Spleen (tissue), 7 donors: ENCODE measurements at regions not wholly inside any gene's neighbourhood (a gene's known extent, or its start where the extent isn't known, plus 50 kb on each side); places are given as distances from the start of the nearest gene placed in this dataset.

ENCODE experiments used
- POLR2A ChIP-seq, 3 donors: fragments of 450-650 bp; IDR thresholded peaks; one replicate each; pipeline ENCODE4 v1.5.1; 2017; ENCODE audit warnings: antibody characterized with exemption in 3 of 3, mild to moderate bottlenecking in 1 of 3
- TF ChIP-seq, protein P1 (sequence below), 11 experiments: fragments of 200-600 bp in 7 of 11; fragments of 450-650 bp in 4 of 11; sonication (generic) in 4 of 11; IDR thresholded peaks in 8 of 11; conservative IDR thresholded peaks in 3 of 11; 1 replicate in 7 of 11; 2 replicates in 4 of 11; pipeline versions ENCODE4 v1.4.0 to v1.8.0; 2016 to 2021; ENCODE audit warnings: antibody characterized with exemption in 11 of 11, inconsistent platforms in 4 of 11, mild to moderate bottlenecking in 1 of 11
- donor health status: DM: no; HTN: no; CAD: no; lungs with moderate emphysema.
- donor health status: DM: no; HTN: no; CAD: no.
- donor health status: DM: no; HTN: no; CAD: no.

DNA sequence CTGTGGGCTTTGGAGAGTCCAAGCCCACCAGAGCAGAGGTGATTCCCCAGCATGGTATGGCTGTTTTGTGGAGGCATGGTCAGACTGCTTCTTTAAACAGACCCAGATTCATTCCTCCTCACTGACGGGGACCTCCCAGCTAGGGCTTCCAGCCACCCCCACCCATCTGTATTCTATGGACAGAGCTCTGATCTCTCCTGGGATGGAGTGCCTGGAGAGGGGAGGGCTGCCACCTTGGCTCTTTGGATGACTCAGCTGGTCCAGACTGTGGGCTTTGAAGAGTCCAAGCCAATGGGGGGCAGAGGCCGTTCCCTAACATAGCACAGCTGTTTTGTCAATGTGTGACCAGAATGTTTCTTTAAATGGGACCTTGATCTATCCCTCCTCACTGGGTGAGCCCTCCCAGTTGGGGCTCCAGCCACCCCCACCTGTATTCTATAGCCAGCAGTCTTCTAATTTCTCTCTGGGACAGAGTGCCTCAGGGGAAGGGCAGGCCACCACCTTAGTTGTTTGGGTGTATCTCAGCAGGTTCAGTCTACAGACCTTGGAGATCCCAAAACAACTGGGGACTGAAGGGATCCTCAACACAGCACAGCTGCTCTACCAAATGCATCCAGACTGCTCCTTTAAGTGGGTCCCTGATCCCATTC, 122.0 kb upstream of the OSTN start:
- TF ChIP-seq, protein P1, sequence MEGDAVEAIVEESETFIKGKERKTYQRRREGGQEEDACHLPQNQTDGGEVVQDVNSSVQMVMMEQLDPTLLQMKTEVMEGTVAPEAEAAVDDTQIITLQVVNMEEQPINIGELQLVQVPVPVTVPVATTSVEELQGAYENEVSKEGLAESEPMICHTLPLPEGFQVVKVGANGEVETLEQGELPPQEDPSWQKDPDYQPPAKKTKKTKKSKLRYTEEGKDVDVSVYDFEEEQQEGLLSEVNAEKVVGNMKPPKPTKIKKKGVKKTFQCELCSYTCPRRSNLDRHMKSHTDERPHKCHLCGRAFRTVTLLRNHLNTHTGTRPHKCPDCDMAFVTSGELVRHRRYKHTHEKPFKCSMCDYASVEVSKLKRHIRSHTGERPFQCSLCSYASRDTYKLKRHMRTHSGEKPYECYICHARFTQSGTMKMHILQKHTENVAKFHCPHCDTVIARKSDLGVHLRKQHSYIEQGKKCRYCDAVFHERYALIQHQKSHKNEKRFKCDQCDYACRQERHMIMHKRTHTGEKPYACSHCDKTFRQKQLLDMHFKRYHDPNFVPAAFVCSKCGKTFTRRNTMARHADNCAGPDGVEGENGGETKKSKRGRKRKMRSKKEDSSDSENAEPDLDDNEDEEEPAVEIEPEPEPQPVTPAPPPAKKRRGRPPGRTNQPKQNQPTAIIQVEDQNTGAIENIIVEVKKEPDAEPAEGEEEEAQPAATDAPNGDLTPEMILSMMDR (IDR thresholded peaks at IDR 0.05 in 8 of 11, conservative IDR thresholded peaks at IDR 0.05 in 3 of 11): no peak
- TF ChIP-seq POLR2A (IDR thresholded peaks at IDR 0.05): no peak
